ENCODE measurements at regions not wholly inside any gene's neighbourhood (a gene's known extent, or its start where the extent isn't known, plus 50 kb on each side); places are given as distances from the start of the nearest gene placed in this dataset.
"Not testable (repeated sequence)": the region's sequence is repeated elsewhere in the genome, so short reads cannot be mapped to it uniquely, and the experiment has no call there.

DNA sequence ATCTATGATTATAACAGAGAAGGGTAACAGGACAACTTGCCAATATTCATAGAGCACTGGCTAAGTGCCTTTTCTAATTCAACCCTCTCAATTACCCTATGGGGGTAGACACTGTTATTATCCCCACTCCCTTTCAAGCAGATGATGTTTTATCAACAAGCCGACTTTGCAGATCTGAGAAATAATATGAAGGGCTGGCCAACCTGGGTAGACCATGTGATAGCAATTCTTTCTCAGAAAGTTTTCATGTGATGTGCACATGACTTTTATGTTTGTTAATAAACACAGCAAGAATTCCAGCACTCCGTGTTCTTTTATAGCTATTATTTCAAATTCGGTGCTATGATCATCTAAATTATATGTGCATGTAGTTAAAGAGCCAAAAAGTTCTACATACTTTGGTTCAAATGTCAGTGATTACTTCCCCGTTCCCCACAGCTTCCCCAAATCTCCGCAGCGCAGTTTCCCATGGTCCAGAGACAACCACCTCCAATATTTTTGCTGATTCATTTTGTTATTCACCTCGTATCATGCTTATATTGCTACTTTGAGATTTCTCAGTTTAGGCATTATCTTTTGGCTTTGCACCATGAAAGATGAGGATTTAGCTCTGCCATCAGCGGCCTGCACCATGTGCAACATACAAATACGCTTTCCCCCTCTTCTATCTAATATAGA is 96.7 kb upstream of the GADD45A start:
- no peak for DNase-seq

- no peak for DNase-seq
Measured at GRCh38 chr1:67589519-67590233, 95.3 kb upstream of the GADD45A start.

GRCh38 chr1:67590329-67590728 is 94.7 kb upstream of the GADD45A start:
- DNase-seq: no peak

- DNase-seq: no peak
Measured at GRCh38 chr1:67594764-67595163, 90.2 kb upstream of the GADD45A start.

GRCh38 chr1:67596674-67597073 is 88.3 kb upstream of the GADD45A start:
- no peak for DNase-seq

- no peak for DNase-seq
Measured at GRCh38 chr1:67597336-67597735, 87.7 kb upstream of the GADD45A start.

- DNase-seq: no peak
Measured at GRCh38 chr1:67599085-67599484, 85.9 kb upstream of the GADD45A start.

GRCh38 chr1:67601539-67601938 is 83.5 kb upstream of the GADD45A start:
- DNase-seq: no peak

GRCh38 chr1:67601955-67602354 is 83.0 kb upstream of the GADD45A start:
- DNase-seq: no peak

GRCh38 chr1:67604778-67605177 is 80.2 kb upstream of the GADD45A start:
- DNase-seq: no peak

DNA sequence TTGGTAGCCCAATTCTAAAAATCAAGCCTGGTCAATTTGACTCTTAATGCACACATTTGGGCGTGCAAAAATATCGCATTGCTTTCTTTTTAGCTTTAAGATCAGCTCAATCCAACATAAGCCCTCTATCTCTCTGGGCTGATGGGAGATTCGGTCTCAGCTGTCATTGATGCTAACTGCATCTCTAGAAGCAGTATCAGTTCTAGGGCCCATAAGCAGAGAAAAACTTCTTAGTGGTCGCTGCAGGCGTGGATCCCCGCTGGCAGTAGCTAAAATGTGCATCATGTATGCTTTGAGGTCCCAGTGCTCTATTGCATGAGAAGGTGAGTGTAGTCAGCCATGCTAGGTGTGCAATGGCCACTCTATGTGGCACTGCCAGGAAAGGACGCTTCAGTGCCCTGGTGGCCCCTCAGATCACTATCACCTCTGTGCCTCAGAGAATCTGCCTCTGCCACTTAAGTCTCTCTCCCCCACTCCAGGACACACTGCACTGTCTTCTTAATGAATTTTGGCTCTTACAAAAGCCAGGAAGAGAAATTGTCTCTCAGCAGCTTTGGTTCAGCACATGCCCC is 79.7 kb upstream of the GADD45A start:
- no peak for DNase-seq

- DNase-seq: no peak
Measured at GRCh38 chr1:67607286-67607685, 77.7 kb upstream of the GADD45A start.

GRCh38 chr1:67607699-67608098 is 77.3 kb upstream of the GADD45A start:
- no peak for DNase-seq

GRCh38 chr1:67608661-67609576 is 76.1 kb upstream of the GADD45A start:
- DNase-seq: no peak

DNA sequence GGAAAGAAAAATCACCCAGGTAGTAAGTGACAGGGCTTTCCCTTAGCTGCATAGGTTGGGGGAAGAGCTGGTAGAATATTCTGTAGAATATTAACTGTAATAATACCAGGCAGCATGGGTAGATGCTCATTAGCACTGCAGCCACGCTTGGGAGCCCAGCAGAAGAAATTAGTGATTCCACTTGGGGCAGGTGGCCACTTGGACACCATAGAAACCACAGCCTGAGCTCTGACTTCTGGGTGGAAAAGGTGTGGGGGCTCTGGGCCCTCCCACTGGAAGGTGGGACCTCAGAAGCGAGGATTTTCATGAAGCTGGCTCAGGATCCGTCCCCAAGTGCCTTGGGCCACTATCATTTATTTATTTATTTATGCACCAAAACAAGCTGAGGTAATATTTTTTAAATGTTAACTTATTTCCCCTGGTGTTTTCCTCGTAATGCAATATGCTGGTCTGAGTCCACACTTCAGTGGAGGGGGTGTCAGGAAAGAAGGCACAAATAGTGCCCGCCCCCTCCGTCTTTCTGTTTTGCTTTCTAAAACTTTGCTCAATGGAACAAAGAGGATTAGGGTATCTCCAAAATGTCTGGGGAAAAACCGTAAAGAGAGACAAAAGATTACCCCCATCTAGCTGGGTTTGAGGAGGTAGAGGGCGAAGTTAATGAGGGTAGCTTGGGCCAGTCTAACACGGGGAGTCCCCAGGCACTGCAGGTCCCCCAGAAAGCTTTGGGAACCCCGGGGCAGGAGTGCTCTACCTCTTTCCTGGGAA is 75.2 kb upstream of the GADD45A start:
- DNase-seq: no peak

GRCh38 chr1:67610450-67610849 is 74.6 kb upstream of the GADD45A start:
- DNase-seq: no peak

DNA sequence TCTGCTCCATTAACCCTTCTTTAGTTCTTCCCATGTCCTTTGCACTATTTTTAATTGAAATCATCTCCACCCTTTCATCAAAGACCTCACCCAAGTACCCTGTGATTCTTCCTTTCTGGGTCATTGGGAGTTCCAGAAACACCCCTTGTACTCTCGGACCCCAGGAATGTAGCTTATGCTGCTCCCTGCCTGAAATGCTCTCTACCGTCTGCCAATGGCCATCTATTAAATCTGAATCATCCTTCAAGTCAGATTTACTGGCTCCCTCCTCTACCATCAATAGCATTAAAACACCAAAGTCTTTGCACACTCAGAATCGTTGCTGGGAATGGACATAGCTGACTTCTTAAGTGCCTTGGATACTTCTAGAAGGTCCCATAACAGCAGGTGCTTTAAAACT is 73.2 kb upstream of the GADD45A start:
- no peak for DNase-seq

DNA sequence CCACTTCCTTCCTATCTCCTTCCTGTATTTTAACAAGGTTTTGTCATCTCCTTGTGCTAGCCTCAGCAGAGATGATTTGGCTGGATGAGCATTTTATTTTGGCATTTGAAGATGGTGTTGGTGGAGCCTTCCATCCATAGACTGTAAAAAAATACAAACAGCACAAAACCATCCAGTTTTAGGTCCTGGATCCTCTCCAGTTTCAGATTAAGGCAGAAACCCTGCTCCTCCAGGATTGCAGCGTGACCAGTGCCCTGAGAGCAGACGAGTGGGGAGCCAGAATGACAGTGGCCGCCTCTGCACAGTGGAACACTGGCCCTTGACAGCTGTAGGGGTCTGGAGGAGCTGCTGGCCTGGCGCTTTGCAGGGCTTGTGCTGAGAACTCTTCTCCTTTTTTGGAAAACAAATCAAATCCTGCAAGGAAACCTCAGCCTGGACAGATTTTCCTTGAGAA is 72.2 kb upstream of the GADD45A start:
- DNase-seq: no peak

DNA sequence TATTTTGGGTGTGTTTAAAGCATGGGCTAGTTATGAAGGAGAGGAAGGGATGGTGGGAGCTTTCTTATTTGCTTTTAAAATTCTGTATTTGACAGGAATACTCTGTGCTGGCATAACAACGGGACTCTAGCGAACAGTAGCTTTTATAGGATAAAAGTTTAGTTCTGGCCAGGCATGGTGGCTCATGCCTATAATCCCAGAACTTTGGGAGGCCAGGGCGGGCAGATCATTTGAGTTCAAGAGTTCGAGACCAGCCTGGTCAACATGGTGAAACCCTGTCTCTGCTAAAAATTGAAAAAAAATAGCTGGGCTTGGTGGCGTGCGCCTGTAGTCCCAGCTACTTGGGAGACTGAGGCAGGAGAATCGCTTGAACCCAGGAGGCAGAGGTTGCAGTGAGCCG is 71.5 kb upstream of the GADD45A start:
- not testable (repeated sequence) for DNase-seq

DNA sequence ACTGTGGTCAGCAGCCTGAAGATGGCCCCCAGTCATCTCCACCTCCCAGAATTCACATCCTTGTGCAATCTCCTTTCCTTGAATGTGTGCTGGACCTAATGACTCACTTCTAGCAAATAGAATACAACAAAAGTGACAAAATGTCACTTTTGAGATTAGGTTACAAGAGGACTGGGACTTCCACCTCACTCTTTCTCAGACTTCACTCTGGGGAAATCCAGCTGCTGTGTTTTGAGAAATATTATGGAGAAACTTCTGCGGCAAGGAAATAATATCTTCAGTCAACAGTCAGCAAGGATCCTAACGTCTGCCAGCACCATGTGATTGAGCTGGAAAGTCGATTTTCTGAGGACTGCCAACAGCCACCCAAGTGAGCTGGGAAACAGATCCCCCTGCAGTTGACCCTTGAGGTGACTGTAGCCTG is 70.5 kb upstream of the GADD45A start:
- DNase-seq: no peak

GRCh38 chr1:67615886-67616285 is 69.1 kb upstream of the GADD45A start:
- no peak for DNase-seq

DNA sequence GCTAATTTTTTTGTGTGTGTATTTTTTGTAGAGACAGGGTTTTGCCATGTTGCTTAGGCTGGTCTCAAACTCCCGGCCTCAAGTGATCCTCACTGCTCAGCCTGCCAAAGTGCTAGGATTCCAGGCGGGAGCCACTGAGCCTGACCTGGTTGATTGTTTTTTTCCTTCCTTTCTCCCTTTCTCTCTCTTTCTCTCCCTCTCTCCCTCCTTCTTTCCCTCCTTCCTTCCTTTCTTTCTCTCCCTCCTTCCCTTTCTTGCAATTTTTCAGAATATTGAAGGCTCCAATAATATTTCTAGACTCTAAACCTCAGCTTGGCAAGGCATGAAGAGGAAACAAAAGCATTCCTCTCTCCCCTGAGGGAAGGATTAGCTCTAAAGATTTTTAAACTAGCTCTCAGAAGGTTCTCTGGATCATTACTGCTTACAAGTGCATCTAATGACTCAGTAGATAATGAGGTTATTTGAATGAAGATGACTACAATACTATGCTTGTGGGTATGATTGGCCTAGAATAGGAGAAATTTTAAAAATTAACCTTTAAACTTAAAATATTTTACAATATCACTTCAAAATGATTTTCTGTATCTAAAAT is 68.5 kb upstream of the GADD45A start:
- DNase-seq: no peak
